ENCODE measurements at regions not wholly inside any gene's neighbourhood (a gene's known extent, or its start where the extent isn't known, plus 50 kb on each side); places are given as distances from the start of the nearest gene placed in this dataset.

- DNase-seq (ENCODE audit: extremely low spot score, unreplicated experiment) = no peak
- Mint-ChIP-seq H3K27ac (ENCODE audit: unreplicated experiment) (no peak overlapping the region), H3K9me3 (ENCODE audit: unreplicated experiment) (no peaks in the 10 kb centered on the region), H3K4me1 (ENCODE audit: unreplicated experiment) (peaks cover 16% of the 10 kb centered on the region), H3K36me3 (ENCODE audit: unreplicated experiment) (no peaks in the 10 kb centered on the region), H3K4me3 (ENCODE audit: unreplicated experiment) (no peak overlapping the region), H3K27me3 (ENCODE audit: unreplicated experiment) (no peaks in the 10 kb centered on the region)
- no peak for TF ChIP-seq CTCF (IDR thresholded peaks at IDR 0.05)
Observed at GRCh38 chr3:177561769-177562392, 364.6 kb upstream of the TBL1XR1 start.

- peak overlapping the region; percentile 34 for H3K27ac Mint-ChIP-seq (ENCODE audit: unreplicated experiment)
- no peaks in the 10 kb centered on the region for H3K27me3 Mint-ChIP-seq (ENCODE audit: unreplicated experiment)
- H3K4me3 Mint-ChIP-seq (ENCODE audit: unreplicated experiment) = no peak overlapping the region
- DNase-seq (ENCODE audit: extremely low spot score, unreplicated experiment) = no peak
- H3K36me3 Mint-ChIP-seq (ENCODE audit: unreplicated experiment) = no peaks in the 10 kb centered on the region
- H3K4me1 Mint-ChIP-seq (ENCODE audit: unreplicated experiment) = peaks cover 16% of the 10 kb centered on the region
- no peaks in the 10 kb centered on the region for H3K9me3 Mint-ChIP-seq (ENCODE audit: unreplicated experiment)
- no peak for TF ChIP-seq CTCF (IDR thresholded peaks at IDR 0.05)
Observed at GRCh38 chr3:177563243-177563780, 366.0 kb upstream of the TBL1XR1 start.

- no peak for TF ChIP-seq CTCF (IDR thresholded peaks at IDR 0.05)
- H3K27ac Mint-ChIP-seq (ENCODE audit: unreplicated experiment) = peak overlapping the region; percentile 34
- no peaks in the 10 kb centered on the region for H3K9me3 Mint-ChIP-seq (ENCODE audit: unreplicated experiment)
- H3K4me3 Mint-ChIP-seq (ENCODE audit: unreplicated experiment) = no peak overlapping the region
- H3K27me3 Mint-ChIP-seq (ENCODE audit: unreplicated experiment) = no peaks in the 10 kb centered on the region
- no peak for DNase-seq (ENCODE audit: extremely low spot score, unreplicated experiment)
- no peaks in the 10 kb centered on the region for H3K36me3 Mint-ChIP-seq (ENCODE audit: unreplicated experiment)
- H3K4me1 Mint-ChIP-seq (ENCODE audit: unreplicated experiment) = peaks cover 16% of the 10 kb centered on the region
Observed at GRCh38 chr3:177563792-177564191, 366.5 kb upstream of the TBL1XR1 start.

- Mint-ChIP-seq H3K27me3 (ENCODE audit: unreplicated experiment) (no peaks in the 10 kb centered on the region), H3K36me3 (ENCODE audit: unreplicated experiment) (no peaks in the 10 kb centered on the region), H3K4me1 (ENCODE audit: unreplicated experiment) (peaks cover 19% of the 10 kb centered on the region), H3K9me3 (ENCODE audit: unreplicated experiment) (no peaks in the 10 kb centered on the region), H3K4me3 (ENCODE audit: unreplicated experiment) (no peak overlapping the region), H3K27ac (ENCODE audit: unreplicated experiment) (no peak overlapping the region)
- TF ChIP-seq CTCF (IDR thresholded peaks at IDR 0.05) = no peak
- DNase-seq (ENCODE audit: extremely low spot score, unreplicated experiment) = no peak
Observed at GRCh38 chr3:177565981-177566380, 368.7 kb upstream of the TBL1XR1 start.

GRCh38 chr3:177567833-177568232 lies 370.6 kb upstream of the TBL1XR1 start:
- Mint-ChIP-seq H3K27me3 (ENCODE audit: unreplicated experiment) (no peaks in the 10 kb centered on the region), H3K27ac (ENCODE audit: unreplicated experiment) (no peak overlapping the region), H3K4me3 (ENCODE audit: unreplicated experiment) (no peak overlapping the region), H3K36me3 (ENCODE audit: unreplicated experiment) (no peaks in the 10 kb centered on the region), H3K4me1 (ENCODE audit: unreplicated experiment) (peaks cover 31% of the 10 kb centered on the region), H3K9me3 (ENCODE audit: unreplicated experiment) (no peaks in the 10 kb centered on the region)
- no peak for TF ChIP-seq CTCF (IDR thresholded peaks at IDR 0.05)
- DNase-seq (ENCODE audit: extremely low spot score, unreplicated experiment) = no peak
